ENCODE measurements at regions not wholly inside any gene's neighbourhood (a gene's known extent, or its start where the extent isn't known, plus 50 kb on each side); places are given as distances from the start of the nearest gene placed in this dataset.

DNA sequence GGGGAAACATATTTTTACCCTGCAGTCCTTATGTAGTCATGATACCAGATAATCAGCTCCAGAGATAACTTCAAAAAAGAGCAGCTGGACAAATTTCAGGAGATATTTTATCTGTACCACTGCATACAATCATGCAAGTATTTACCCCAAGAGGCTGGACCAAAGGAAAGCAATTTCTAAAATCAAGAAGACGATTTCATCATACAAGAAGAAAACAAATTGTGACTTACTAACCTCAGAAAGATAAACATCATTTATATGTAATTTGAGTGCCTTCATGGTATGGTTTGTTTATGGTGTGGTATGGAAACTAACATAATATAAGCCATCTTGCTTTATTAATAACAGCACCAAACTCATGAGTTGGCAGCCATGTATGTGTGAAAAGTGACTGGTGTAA, 603.6 kb downstream of the PSAT1 start:
- Histone ChIP-seq H3K9me3 (no peaks in the 10 kb centered on the region), H3K27ac (no peak overlapping the region)
- intact Hi-C loops (cut with DNase I), result no loop called here

DNA sequence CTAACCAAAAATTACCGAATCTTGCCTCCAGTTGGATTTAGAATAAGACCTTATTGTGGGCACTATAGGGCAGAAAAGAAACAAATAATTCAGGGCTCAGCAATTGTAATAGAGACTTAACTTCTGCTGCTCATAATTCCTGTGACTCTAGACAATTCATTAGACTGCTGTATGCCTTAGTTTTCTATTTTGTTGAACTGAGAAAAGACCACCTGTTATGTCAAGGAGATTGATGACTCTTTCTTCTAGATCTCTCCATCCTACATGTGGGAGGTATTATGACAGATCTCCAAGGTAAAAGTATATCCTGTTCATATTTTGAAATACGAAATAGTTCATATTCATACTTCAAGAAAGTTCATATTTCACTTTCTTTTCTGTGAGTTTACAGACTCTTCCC, 605.1 kb downstream of the PSAT1 start:
- H3K4me3 ChIP-seq, result no peak overlapping the region
- intact Hi-C loops (cut with DNase I), result no loop called here
- no peak overlapping the region for H3K27ac ChIP-seq
- ATAC-seq, result no peak
- no peaks in the 10 kb centered on the region for H3K9me3 ChIP-seq
- no peaks in the 10 kb centered on the region for H3K4me1 ChIP-seq
- TF ChIP-seq, protein P1, sequence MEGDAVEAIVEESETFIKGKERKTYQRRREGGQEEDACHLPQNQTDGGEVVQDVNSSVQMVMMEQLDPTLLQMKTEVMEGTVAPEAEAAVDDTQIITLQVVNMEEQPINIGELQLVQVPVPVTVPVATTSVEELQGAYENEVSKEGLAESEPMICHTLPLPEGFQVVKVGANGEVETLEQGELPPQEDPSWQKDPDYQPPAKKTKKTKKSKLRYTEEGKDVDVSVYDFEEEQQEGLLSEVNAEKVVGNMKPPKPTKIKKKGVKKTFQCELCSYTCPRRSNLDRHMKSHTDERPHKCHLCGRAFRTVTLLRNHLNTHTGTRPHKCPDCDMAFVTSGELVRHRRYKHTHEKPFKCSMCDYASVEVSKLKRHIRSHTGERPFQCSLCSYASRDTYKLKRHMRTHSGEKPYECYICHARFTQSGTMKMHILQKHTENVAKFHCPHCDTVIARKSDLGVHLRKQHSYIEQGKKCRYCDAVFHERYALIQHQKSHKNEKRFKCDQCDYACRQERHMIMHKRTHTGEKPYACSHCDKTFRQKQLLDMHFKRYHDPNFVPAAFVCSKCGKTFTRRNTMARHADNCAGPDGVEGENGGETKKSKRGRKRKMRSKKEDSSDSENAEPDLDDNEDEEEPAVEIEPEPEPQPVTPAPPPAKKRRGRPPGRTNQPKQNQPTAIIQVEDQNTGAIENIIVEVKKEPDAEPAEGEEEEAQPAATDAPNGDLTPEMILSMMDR (IDR thresholded peaks at IDR 0.05), result no peak
- no peak for DNase-seq
- H3K27me3 ChIP-seq, result no peaks in the 10 kb centered on the region
- H3K36me3 ChIP-seq, result no peaks in the 10 kb centered on the region

More for the DNA sequence above, 603.6 kb downstream of the PSAT1 start:
- Histone ChIP-seq H3K4me3 (no peak overlapping the region), H3K27me3 (no peaks in the 10 kb centered on the region), H3K4me1 (no peaks in the 10 kb centered on the region), H3K36me3 (no peaks in the 10 kb centered on the region)
- TF ChIP-seq, protein P1 (IDR thresholded peaks at IDR 0.05), result no peak
- no peak for ATAC-seq
- DNase-seq, result no peak

DNA sequence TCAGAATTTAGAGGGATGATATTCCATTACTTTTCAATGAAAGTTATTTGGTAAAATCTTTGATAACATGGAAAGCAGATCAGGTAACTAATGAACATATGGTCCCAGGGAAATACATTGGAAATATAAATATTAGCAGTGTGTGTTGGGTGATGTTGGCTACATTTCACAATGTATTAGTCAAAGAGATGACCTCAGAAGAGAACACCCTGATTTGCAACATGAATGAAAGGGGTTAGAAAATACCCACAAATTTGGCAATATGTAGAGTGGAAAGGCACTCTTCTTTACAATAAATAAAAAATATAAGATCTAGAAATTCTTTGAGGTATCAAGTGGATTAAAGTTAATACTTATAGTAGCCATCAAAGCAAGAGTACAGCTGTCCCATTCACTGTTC, 606.7 kb downstream of the PSAT1 start:
- no peaks in the 10 kb centered on the region for H3K36me3 ChIP-seq
- no peaks in the 10 kb centered on the region for H3K4me1 ChIP-seq
- TF ChIP-seq, protein P1 (IDR thresholded peaks at IDR 0.05), result no peak
- DNase-seq (no peak), ATAC-seq (no peak)
- no peak overlapping the region for H3K27ac ChIP-seq
- H3K27me3 ChIP-seq, result no peaks in the 10 kb centered on the region
- no peak overlapping the region for H3K4me3 ChIP-seq
- intact Hi-C loops (cut with DNase I), result no loop called here
- peaks cover 0 to 2% of the 10 kb centered on the region in 2 donors for H3K9me3 ChIP-seq

DNA sequence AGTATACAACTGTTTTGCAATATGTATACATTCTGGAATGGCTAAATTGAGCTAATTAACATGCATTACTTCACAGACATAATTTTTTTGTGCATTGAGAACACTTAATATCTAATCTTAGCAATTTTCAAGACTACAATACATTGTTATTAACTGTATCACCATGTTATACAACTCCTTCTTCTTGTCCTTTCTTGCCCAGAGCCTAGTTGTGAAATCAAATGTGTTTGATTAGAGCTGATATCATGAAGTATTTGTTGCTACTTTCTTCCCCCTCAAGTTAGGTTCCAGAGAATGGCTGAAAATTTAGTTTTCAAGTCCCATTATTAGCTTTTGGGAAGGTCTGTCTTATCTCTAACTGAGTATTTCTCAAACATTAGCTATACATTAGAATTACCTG, 607.8 kb downstream of the PSAT1 start:
- no peaks in the 10 kb centered on the region for H3K4me1 ChIP-seq
- ATAC-seq (no peak), DNase-seq (no peak)
- H3K9me3 ChIP-seq, result peaks cover 0 to 5% of the 10 kb centered on the region in 2 donors
- H3K27me3 ChIP-seq, result no peaks in the 10 kb centered on the region
- intact Hi-C loops (cut with DNase I), result no loop called here
- TF ChIP-seq, protein P1 (IDR thresholded peaks at IDR 0.05), result no peak
- H3K4me3 ChIP-seq, result no peak overlapping the region
- no peak overlapping the region for H3K27ac ChIP-seq
- H3K36me3 ChIP-seq, result no peaks in the 10 kb centered on the region

DNA sequence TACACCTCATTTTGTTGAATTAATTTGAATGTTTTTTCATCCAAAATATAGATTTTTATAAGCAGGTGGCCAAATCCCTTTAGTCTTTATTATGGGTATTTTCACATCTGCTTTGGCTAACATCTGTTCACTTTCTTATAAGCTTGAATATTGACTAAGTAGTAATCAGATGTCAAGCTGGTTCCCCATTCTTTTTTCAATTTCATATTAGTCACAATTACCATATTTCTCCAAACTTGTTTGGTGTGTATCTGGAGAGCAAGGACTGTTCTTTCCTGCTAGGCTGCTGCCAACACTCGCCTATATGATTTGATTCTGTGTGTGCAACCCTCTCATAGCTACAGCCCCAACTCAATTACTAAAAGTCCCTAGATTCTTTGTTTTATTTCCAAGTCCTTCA, 608.5 kb downstream of the PSAT1 start:
- no peaks in the 10 kb centered on the region for H3K27me3 ChIP-seq
- no peaks in the 10 kb centered on the region for H3K4me1 ChIP-seq
- no peak for DNase-seq

More for the DNA sequence above, 608.5 kb downstream of the PSAT1 start:
- ATAC-seq, result no peak
- H3K4me3 ChIP-seq, result no peak overlapping the region
- TF ChIP-seq, protein P1 (IDR thresholded peaks at IDR 0.05), result no peak
- no peaks in the 10 kb centered on the region for H3K36me3 ChIP-seq
- H3K9me3 ChIP-seq, result peaks cover 0 to 5% of the 10 kb centered on the region in 2 donors
- H3K27ac ChIP-seq, result no peak overlapping the region
- intact Hi-C loops (cut with DNase I), result no loop called here

Measured in left lung (tissue), 4 donors.